HG02642 (cell line): ENCODE measurements at regions not wholly inside any gene's neighbourhood (a gene's known extent, or its start where the extent isn't known, plus 50 kb on each side); places are given as distances from the start of the nearest gene placed in this dataset.
A peak's percentile ranks its signal among the peaks of the same experiment; 100 is the strongest.
"Not testable (repeated sequence)": the region's sequence is repeated elsewhere in the genome, so short reads cannot be mapped to it uniquely, and the experiment has no call there.

Experiments
- ATAC-seq: cut with Tn5 transposase; IDR thresholded peaks from one replicate; pipeline ENCODE4 v1.9.1; 2021; ENCODE audit warnings: mild to moderate bottlenecking; ENCODE audit not compliant: unreplicated experiment, poor library complexity

DNA sequence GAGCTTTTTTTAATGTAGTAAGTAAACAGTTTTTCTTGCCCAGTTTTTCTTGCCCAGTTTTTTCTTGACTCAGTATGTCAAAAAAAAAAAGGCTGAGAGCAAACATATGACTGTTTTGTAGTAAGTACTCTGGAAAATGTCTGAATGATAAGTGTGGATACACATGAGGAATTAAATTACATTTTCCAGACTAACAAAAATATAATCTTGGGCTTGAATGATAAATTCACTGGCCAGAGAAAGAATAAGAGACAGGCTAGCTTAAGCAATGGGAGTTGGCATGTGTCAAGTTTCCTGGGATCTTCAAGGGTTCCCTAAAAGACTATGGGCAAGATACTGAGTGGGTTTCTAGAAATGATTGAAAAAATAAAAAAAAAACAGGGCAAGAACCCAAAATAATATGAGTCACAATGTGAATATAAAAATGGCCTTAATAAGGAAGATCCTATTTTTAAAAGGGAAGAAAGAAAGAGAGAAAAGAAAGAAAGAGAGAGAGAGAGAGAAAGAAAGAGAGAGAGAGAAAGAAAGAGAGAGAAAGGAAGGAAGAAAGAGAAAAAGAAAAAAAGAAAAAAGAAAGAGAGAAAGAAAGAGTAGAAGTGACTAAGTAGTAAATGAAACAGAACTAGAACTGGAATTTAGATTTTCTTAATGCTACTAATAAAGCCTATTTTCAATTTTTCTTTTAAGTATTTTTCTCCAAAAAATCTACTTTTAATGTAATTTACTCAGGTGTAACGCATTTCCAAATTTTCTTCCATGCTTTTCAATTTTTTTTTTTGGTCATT is 60.2 kb downstream of the TFPI2 start:
- no peak for ATAC-seq

GRCh38 chr7:93828260-93828659 is 62.3 kb downstream of the TFPI2 start:
- peak; percentile 51 for ATAC-seq

DNA sequence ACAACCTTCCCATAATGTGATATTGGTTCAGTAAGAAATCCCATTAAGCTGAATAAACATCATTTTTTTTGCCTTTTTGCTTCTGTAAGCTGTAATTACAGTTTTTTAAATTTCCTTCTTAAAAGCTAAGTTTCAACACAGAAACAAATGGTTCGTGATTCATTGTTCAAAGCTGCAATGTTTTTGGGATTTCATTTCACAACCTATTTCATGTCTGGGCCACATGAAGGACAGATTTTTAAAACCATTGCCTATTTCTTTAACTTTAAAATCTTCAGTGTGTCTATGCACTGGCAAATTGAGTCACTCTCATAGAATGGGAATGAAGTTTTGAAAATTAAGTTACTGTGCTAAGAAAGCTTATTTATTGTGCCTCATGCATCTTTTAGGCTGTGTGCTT is 66.9 kb downstream of the TFPI2 start:
- no peak for ATAC-seq

DNA sequence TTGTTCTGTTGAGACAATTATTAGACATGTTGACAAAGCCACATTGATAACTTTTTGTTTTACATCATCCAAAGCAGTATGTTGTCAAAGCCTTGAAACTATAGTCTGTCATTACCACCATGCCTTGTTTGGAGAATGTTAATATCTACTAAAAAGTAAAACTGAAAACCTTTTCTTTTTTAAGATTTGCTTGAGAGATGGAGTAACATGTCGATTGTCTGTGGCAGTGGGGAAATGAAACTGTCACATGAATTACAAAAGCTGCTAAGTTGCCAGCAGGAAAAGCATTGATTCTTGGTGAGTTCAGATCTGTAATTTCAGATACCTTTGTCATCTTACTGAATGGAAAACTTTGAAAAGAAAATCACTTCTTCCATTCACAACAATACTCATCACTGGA is 69.1 kb downstream of the TFPI2 start:
- ATAC-seq, result no peak

DNA sequence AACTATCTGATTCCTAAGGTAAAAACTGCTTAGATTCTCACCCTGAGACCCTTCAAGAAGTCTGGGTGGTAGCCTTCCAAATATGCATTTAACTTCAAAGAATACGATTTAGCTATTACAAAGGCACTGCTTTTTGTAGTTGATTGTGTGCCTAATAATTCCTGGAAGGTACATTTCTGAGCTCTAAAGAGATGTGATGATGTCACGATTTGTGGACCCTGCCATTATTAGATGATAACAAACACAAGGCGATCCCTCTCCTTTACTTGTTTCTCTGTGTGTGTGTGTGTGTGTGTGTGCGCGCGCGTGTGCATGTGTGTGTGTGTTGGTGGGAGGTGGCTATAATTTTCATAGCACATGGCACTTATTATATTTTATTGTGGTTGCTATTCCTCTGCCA is 70.9 kb downstream of the TFPI2 start:
- no peak for ATAC-seq

DNA sequence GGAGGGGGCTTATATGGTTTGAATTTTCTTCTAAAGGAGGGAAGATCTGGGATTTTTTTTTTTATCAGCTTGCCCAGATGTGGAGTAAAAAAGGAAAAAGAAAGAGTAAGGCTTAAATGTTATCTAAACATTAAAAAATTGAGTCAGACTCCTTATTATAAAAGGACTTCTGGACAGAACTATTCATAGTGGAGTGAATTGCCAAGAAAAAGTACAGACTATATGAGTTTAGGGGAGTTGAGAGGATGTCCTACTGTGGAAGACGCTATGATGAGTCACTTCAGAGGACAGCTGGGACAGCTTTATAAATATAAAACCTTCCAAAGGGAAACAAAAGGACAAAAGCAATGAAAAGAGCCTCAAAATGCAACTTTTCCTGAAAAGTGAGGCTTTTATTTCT is 73.0 kb downstream of the TFPI2 start:
- no peak for ATAC-seq

DNA sequence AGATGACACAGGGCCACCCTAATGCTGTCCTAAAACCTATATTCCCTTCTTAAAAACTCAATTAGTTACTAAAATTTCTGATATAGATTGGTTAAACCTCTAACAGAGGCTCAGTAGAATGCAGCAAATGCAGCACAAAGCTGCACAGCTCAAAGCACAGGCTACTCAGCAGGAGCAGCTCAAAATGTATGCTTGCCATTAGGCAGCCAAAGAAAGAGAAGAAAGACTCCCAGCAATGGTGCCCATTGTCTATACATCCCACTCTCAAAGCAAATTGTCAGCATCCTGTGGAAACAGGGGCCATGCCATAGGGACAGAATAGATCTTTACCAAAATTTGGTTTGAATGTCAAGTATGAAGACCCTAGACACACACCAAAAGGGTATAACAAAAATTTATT is 73.5 kb downstream of the TFPI2 start:
- no peak for ATAC-seq

DNA sequence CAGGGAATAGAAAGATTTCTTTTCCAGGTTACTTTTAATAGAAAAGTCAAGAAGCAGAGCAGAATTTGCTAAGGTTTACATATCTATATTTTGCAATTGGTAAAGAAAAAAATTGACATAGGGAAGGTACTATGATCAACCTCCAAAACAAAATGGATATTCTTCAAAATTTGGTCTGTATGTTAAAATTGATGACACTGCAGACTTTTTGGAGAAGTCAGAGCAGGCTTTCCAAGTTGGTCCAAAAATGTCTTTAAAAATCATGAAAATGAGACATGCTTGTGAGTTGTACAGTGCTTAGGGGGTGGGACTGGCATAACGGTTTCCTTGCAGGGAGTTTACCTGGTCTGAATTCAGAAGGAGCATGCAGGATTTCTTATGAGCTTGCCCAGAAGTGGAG is 77.0 kb downstream of the TFPI2 start:
- ATAC-seq, result no peak

- no peak for ATAC-seq
These were observed 78.5 kb downstream of the TFPI2 start for GRCh38 chr7:93812061-93812460.

DNA sequence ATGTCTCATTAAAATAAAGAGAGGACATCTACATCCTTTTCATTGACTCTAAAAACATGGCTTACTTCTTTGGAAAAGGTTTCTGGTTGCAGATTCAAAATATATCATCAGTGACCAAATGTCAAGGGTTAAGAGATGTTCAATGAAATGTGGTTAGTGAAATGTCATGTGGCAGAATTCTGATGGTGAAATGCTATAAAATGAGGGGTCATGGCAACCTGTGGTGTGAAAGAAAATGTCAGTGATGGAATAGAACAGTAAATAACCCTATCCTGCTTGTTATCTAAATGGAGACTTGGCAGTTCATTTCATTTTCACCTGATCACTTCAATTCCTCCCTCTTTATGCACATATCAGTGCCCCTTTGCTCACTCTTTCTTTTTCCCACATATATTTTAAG is 79.4 kb downstream of the TFPI2 start:
- no peak for ATAC-seq

DNA sequence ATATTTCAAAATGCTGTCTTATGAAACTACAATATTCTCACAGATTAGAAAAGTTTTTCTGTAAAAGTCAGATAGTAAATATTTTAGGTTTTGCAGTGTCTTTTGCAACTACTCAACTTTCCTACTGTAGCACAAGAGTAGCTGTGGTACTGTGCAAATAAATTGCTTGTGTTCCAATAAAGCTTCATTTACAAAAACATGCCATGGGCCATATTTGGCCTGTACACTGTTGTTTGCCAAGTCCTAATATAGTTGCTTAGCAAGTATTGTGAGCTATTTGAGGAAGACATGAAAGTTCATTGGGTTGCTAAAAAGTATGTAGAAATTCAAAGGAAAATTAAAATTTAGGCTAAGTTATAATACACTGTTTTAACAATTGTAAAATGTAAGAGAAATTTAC is 80.0 kb downstream of the TFPI2 start:
- ATAC-seq, result no peak

- ATAC-seq, result no peak
These were observed 85.8 kb downstream of the TFPI2 start for GRCh38 chr7:93804726-93805125.

- ATAC-seq, result no peak
These were observed 90.7 kb downstream of the TFPI2 start for GRCh38 chr7:93799750-93800357.

DNA sequence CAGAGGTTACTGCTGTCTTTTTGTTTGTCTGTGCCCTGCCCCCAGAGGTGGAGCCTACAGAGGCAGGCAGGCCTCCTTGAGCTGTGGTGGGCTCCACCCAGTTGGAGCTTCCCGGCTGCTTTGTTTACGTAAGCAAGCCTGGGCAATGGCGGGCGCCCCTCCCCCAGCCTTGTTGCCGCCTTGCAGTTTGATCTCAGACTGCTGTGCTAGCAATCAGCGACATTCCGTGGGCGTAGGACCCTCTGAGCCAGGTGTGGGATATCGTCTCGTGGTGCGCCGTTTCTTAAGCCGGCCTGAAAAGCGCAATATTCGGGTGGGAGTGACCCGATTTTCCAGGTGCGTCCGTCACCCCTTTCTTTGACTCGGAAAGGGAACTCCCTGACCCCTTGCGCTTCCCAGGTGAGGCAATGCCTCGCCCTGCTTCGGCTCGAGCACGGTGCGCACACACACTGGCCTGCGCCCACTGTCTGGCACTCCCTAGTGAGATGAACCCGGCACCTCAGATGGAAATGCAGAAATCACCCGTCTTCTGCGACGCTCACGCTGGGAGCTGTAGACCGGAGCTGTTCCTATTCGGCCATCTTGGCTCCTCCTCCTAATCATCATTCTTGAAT is 97.4 kb downstream of the TFPI2 start:
- not testable (repeated sequence) for ATAC-seq

DNA sequence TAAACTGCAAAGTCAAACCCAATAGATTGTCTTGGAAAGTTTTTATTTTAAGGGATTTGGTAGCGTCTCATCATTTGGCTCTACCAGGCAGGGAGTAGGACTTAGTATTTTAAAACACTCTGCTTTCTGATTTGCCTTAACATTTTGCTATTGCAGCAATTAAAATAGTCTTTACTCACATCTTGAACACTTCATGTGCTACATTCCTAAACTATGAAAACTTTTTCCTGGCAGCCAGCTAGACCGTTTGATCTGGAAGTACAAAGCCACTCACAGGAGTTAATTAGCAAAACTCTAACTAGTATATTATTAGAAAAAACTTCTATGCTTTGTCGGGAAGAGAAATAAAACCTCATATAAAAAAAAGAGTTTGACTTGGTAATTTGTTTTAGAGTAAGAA is 111.4 kb downstream of the TFPI2 start:
- no peak for ATAC-seq

DNA sequence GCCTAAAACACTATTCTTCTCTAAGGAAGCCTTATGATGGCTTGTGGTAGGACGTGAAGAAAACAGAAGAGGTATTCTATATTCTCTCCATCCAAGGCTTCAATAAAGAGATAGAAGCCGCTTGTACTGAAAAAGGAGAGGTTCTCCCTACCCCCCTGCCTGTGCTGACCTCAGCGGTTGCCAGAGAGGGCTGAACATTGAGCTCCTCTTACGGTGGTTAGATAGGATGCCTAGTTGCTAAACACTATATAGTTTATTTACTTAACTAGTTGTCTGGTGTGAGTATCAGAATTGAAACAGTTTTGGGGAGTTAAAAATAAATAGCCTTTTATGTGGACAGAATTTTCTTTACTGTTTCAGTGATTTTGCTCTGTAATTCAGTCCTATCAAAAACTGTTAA is 112.2 kb downstream of the TFPI2 start:
- no peak for ATAC-seq

- no peak for ATAC-seq
These were observed 117.1 kb downstream of the TFPI2 start for GRCh38 chr7:93773446-93773845.

GRCh38 chr7:93765475-93765874 is 125.1 kb downstream of the TFPI2 start:
- no peak for ATAC-seq

DNA sequence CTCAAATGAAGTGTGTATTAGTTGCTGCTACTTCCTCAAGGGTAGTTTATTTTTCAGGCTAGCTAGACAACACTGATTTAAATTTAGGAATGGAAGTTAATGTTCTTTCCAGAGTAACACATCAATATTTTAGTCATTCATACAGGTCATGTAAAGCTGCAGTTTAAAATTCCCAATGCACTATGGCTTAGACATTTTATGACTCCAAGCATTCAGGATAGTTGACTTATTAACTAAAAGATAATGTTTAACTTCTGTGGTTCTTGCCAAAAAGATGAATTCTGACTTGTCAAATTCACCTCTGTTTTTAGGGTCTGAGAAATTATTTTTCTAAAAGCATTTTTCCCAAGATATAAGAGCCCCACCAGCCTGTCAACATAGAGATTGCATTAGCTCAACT is 131.9 kb downstream of the TFPI2 start:
- no peak for ATAC-seq

DNA sequence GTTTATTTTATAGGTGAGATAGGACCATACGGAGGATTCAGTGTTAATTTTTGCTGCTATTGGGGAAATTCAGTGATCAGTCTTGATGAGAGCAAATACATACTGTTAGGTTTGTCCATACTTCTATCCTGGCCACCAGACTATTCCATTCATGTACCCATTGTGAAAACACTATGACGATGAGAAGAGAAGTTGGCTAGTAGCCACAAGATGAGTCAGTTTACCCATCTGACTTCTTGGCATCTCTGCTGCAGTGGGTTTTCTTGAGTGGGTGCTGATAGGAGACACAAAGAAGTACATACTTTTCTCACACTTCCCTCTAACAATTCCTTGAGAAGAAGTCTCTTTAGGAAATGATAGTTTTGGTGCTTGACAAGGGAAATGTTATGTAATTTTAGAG is 133.1 kb downstream of the TFPI2 start:
- no peak for ATAC-seq

- no peak for ATAC-seq
These were observed 133.7 kb downstream of the TFPI2 start for GRCh38 chr7:93756890-93757289.

GRCh38 chr7:93751421-93751820 is 139.1 kb downstream of the TFPI2 start:
- ATAC-seq, result no peak
